A673 (cell line): ENCODE measurements at regions not wholly inside any gene's neighbourhood (a gene's known extent, or its start where the extent isn't known, plus 50 kb on each side); places are given as distances from the start of the nearest gene placed in this dataset.
"Not testable (repeated sequence)": the region's sequence is repeated elsewhere in the genome, so short reads cannot be mapped to it uniquely, and the experiment has no call there.

Source experiments
- BruUV-seq: library from RNA; stranded (reverse); fragments of 400-500 nt; replicated peaks from 2 replicates; lab custom pipeline; 2021; lab: Mats Ljungman, UMichigan
- CTCF ChIA-PET: fragments of 300-600 bp; sonication (Branson Sonifier 250); formaldehyde crosslinking; loops from one replicate; lab custom pipeline; 2022; ENCODE audit warnings: antibody characterized with exemption; lab: Charles Lee
- POLR2A ChIA-PET: fragments of 300-600 bp; sonication (Branson Sonifier 250); formaldehyde crosslinking; loops from one replicate; lab custom pipeline; 2022; ENCODE audit warnings: antibody characterized with exemption; ENCODE audit not compliant: low non-redundant PET; lab: Charles Lee
- DNase-seq: peaks from one replicate; pipeline ENCODE4 v3.0.0-alpha.2; 2015; ENCODE audit warnings: low spot score
- H3K27ac ChIP-seq: fragments of 200-600 bp; sonication (generic); 2 replicates; pipeline ENCODE4 v1.5.1; 2016; ENCODE audit warnings: mixed run types, low read depth, mild to moderate bottlenecking, mixed read lengths, antibody characterized with exemption, low read length; ENCODE audit not compliant: poor library complexity, severe bottlenecking
- H3K27me3 ChIP-seq: fragments of 200-600 bp; sonication (generic); replicated peaks from 2 replicates; pipeline ENCODE4 v1.6.1; 2017; ENCODE audit warnings: mixed run types, low read depth, mild to moderate bottlenecking, mixed read lengths, antibody characterized with exemption, low read length; ENCODE audit not compliant: insufficient read depth, poor library complexity
- H3K36me3 ChIP-seq: fragments of 200-600 bp; sonication (generic); 2 replicates; pipeline ENCODE4 v1.6.1; 2016; ENCODE audit warnings: mixed run types, mild to moderate bottlenecking, mixed read lengths, antibody characterized with exemption, low read length; ENCODE audit not compliant: insufficient read depth, poor library complexity, severe bottlenecking
- H3K4me1 ChIP-seq: fragments of 200-600 bp; sonication (generic); 2 replicates; pipeline ENCODE4 v1.6.1; 2017; ENCODE audit warnings: mixed run types, mild to moderate bottlenecking, mixed read lengths, antibody characterized with exemption, low read length; ENCODE audit not compliant: insufficient read depth, poor library complexity, severe bottlenecking
- H3K4me3 ChIP-seq: fragments of 200-600 bp; sonication (generic); 2 replicates; pipeline ENCODE4 v1.5.1; 2016; ENCODE audit warnings: low read depth, mixed run types, mild to moderate bottlenecking, mixed read lengths, low read length; ENCODE audit not compliant: poor library complexity, severe bottlenecking
- H3K9me3 ChIP-seq: fragments of 200-600 bp; sonication (generic); 2 replicates; pipeline ENCODE4 v1.6.1; 2016; ENCODE audit warnings: mixed run types, low read depth, mild to moderate bottlenecking, mixed read lengths, antibody characterized with exemption, low read length; ENCODE audit not compliant: poor library complexity, severe bottlenecking
- EZH2 ChIP-seq: fragments of 200-600 bp; sonication (generic); IDR thresholded peaks from 2 replicates; pipeline ENCODE4 v1.6.1; 2017; ENCODE audit warnings: borderline replicate concordance, low read depth, mild to moderate bottlenecking, mixed read lengths, antibody characterized with exemption, low read length; ENCODE audit not compliant: poor library complexity, severe bottlenecking
- intact Hi-C: fragments of 100-400 bp; cut with micrococcal nuclease; formaldehyde crosslinking; loops from one replicate; pipeline ENCODE4 v1.10.0; 2022; ENCODE audit not compliant: unreplicated experiment
- TF ChIP-seq, protein P1 (sequence below): fragments of 300-800, 200-600 bp; sonication (generic); conservative IDR thresholded peaks from 2 replicates; pipeline ENCODE4 v1.5.1; 2017; ENCODE audit warnings: low read depth, mild to moderate bottlenecking, antibody characterized with exemption, low read length, moderate library complexity, mixed read lengths

- ChIA-PET CTCF (no interaction called here), POLR2A (no interaction called here)
- Histone ChIP-seq H3K9me3 (no peaks in the 10 kb centered on the region), H3K27ac (no peak overlapping the region), H3K27me3 (no peaks in the 10 kb centered on the region), H3K36me3 (no peaks in the 10 kb centered on the region), H3K4me3 (no peak overlapping the region), H3K4me1 (no peaks in the 10 kb centered on the region)
- no TSS peak for BruUV-seq
- intact Hi-C loops = no loop called here
- TF ChIP-seq EZH2 = no peak
- TF ChIP-seq, protein P1, sequence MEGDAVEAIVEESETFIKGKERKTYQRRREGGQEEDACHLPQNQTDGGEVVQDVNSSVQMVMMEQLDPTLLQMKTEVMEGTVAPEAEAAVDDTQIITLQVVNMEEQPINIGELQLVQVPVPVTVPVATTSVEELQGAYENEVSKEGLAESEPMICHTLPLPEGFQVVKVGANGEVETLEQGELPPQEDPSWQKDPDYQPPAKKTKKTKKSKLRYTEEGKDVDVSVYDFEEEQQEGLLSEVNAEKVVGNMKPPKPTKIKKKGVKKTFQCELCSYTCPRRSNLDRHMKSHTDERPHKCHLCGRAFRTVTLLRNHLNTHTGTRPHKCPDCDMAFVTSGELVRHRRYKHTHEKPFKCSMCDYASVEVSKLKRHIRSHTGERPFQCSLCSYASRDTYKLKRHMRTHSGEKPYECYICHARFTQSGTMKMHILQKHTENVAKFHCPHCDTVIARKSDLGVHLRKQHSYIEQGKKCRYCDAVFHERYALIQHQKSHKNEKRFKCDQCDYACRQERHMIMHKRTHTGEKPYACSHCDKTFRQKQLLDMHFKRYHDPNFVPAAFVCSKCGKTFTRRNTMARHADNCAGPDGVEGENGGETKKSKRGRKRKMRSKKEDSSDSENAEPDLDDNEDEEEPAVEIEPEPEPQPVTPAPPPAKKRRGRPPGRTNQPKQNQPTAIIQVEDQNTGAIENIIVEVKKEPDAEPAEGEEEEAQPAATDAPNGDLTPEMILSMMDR = no peak
- DNase-seq = no peak
Observed at GRCh38 chr19:34575206-34575605, 93.6 kb downstream of the WTIP start.

GRCh38 chr19:34574704-34575103 is 93.1 kb downstream of the WTIP start:
- Histone ChIP-seq H3K27me3 (no peaks in the 10 kb centered on the region), H3K4me1 (no peaks in the 10 kb centered on the region), H3K36me3 (no peaks in the 10 kb centered on the region), H3K27ac (no peak overlapping the region), H3K4me3 (no peak overlapping the region), H3K9me3 (no peaks in the 10 kb centered on the region)
- CTCF ChIA-PET = no interaction called here
- POLR2A ChIA-PET = no interaction called here
- no TSS peak for BruUV-seq
- intact Hi-C loops = no loop called here
- TF ChIP-seq EZH2 = no peak
- TF ChIP-seq, protein P1 = no peak
- no peak for DNase-seq

GRCh38 chr19:34573226-34573864 is 91.8 kb downstream of the WTIP start:
- POLR2A ChIA-PET = no interaction called here
- no peaks in the 10 kb centered on the region for H3K27me3 ChIP-seq

GRCh38 chr19:34570140-34570539 is 88.6 kb downstream of the WTIP start:
- H3K27me3 ChIP-seq, intact Hi-C loops, CTCF ChIA-PET, DNase-seq, BruUV-seq, H3K36me3 ChIP-seq, H3K4me1 ChIP-seq, POLR2A ChIA-PET, H3K9me3 ChIP-seq, H3K4me3 ChIP-seq, H3K27ac ChIP-seq: not testable (repeated sequence)

More at GRCh38 chr19:34573226-34573864, 91.8 kb downstream of the WTIP start:
- BruUV-seq = no TSS peak
- TF ChIP-seq, protein P1 = no peak
- no peak for TF ChIP-seq EZH2
- intact Hi-C loops = no loop called here
- CTCF ChIA-PET = no interaction called here
- no peak for DNase-seq
- Histone ChIP-seq H3K4me3 (no peak overlapping the region), H3K9me3 (no peaks in the 10 kb centered on the region), H3K36me3 (no peaks in the 10 kb centered on the region), H3K4me1 (no peaks in the 10 kb centered on the region), H3K27ac (no peak overlapping the region)

- BruUV-seq, CTCF ChIA-PET, intact Hi-C loops, H3K4me3 ChIP-seq, H3K9me3 ChIP-seq, POLR2A ChIA-PET, DNase-seq, H3K27ac ChIP-seq, H3K4me1 ChIP-seq, H3K36me3 ChIP-seq: not testable (repeated sequence)
- H3K27me3 ChIP-seq = peaks cover 17% of the 10 kb centered on the region
Observed at GRCh38 chr19:34562344-34562743, 80.8 kb downstream of the WTIP start.
